HG03520 (cell line): ENCODE measurements at regions not wholly inside any gene's neighbourhood (a gene's known extent, or its start where the extent isn't known, plus 50 kb on each side); places are given as distances from the start of the nearest gene placed in this dataset.

Experiments
- ATAC-seq: cut with Tn5 transposase; IDR thresholded peaks from one replicate; pipeline ENCODE4 v1.9.1; 2021; ENCODE audit warnings: mild to moderate bottlenecking, moderate library complexity; ENCODE audit not compliant: unreplicated experiment

DNA sequence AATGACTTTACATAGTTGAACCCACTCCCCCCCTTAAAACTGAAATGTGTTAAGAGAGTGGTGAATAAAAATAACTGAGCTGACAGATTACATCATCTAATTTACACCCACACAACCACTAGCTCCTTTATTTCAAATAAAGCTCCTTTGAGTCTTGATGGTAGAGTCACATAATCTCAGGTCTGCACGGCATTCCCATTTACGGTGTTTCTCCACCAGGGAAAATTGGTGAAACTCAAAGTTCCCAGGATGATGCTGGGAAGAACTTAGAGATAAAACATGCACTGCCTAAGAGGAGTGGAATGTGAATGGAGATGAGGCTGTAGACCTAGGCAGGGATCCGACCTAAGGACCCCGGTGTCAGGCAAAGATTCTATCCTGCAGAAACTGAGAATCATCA is 727.8 kb upstream of the ADAMTS5 start:
- ATAC-seq = no peak

DNA sequence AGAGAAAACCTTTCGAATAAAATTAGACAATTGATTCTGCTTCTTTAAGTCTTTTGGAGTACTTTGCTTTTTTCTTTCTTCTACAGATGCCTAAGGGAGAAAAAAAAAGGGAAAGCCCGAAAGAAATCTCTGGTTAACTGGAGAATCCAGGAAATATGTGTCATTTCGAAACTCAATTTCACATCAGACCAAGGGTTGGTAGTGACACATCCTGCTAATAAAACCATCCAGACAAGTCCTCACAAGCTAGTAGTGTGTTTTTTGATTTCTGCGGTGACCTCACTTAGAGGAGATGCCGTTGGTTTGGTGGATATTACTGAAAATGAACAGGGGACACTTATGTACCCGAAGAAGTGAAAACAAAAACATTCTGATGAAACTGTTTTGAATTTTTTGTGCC is 726.5 kb upstream of the ADAMTS5 start:
- ATAC-seq = no peak

DNA sequence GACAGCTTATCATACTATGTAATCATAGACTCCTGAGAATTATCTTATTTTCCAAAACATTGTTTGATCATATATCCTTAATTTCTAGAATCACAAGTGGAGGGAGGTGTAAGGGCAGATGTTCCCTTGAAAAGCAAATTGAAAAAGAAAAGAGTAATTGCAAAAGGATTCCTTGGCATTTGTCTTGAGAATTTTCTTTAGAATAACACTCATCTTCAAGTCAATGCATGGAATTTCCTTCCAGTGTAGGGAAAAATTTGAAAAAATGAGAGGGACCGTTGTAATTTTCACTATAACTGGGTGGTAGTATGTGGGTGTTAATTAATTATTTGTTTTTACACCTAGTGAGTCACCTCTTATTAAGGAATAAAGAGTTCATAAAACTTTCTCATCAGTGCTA is 724.6 kb upstream of the ADAMTS5 start:
- no peak for ATAC-seq

DNA sequence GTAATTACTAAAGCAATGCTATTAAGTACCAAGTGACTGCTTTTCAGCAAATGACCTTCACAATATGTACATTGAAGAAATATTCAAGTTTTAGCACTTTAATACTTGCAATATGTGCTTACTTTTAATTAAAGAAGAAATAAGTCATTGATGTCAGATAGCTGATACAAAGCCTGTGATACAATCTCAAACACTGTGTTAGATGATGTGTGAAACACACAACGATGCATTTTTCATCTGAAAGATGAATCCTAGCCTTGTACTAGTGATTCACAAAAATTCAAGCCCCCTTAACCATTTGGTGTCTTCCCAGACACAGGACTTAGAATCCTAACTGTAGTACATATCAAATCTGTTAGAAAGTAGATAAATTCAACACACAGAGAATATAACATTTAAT is 724.1 kb upstream of the ADAMTS5 start:
- ATAC-seq = no peak

DNA sequence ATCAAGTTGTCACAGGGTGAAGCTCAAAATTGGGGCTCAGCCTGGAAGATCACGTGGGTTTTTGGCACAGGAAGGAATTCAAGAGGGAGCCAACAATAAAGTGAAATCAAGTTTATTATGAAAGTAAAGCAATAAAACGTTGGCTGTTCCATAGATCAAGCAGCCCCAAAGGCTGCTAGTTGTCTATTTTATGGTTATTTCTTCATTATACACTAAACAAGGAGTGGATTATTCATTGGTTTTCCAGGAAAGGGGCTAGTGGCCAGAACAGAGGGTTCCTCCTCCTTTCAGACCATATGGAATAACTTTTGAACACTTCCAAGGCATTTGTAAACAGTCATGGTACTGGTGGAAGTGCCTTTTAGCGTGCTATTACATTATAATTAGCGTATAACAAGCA is 723.5 kb upstream of the ADAMTS5 start:
- no peak for ATAC-seq

DNA sequence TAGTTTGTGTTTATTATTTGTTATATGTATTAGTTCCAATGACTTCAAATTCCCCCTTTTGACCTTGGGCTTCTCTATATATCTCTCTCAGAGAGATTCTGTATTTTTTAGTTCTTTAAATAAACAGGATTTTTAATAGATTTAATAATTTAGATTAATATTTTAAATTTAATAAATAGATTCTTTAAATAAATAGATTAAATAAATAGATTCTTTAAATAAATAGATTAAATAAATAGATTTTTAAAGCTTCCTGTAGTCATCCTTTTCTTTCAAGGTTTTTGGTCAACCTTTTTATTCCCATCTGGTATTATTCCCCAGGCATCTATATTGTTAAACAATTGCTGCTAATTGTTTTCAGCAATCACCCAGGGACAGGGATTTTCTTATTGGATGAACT is 721.9 kb upstream of the ADAMTS5 start:
- ATAC-seq = no peak

DNA sequence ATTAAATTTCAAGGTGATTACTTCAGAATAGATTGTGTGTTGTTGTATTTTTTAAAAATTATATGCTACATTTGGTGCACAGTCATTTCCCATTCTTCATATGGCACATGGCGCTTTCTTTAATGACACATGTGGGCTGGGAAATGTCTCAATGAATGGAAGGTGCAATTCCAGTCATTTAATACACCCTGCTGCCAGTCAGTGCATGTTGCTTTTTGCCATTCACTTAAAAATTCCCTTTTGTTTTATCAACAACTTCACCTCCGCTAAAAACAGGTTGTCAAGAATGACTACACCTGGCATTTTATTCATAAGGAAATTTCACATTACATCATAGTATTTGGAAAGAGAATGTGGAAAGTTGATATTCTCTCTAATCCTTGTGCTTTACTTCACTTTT is 716.4 kb upstream of the ADAMTS5 start:
- ATAC-seq = no peak

DNA sequence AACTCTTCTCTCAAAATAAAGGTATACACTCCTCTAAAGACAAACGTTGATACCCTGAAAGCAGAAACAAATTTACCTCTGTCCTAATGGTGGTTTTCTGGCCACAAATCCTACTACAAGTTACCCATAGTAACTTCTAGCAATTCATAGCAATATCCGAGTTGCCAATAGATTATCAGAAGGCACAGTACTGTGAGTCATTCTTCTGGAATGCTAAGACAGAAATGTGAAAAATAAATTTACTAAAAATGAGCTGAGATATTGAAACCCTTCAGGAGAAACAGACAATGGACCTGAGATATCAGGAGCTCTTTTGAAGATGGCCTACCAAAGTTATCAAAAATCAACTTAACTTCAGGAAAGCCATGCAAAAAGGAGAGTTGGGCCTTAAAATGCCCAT is 715.0 kb upstream of the ADAMTS5 start:
- ATAC-seq = no peak

DNA sequence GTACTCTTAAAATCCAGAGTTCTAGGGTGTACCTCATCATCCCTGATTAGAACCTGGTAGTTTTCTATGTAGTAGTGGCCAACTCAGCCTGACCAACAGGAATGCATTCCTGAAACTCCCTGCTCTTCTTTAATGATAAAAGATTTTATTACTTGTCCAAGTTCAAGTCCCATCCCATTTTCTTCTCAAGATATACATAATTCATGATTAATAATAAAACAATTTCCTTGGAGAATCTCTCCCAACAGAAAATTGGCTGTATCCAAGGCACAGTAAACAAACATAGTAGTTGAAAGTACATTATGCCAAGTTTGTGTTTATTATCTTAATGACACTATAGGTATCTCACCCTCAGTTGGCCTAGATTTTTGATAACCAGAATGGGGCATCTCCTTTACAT is 714.1 kb upstream of the ADAMTS5 start:
- no peak for ATAC-seq

DNA sequence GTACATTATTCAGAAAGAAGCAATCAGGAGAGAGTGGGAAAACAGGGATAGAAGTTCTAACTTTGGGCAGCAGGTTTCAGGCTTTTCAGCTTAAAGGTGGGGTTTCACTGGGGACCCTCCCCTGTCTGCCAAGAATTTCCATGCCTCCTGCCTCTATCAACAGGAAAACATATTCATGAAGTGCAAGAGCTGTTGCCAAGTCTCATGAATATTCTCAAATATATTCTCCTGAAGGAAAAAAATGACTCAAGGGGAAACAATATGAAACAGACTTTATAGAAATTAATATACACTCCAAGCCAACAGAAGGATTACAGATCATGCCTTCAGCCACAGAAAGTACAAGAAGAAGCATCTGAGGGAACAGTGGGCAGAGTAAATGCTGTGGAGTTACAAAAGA is 713.3 kb upstream of the ADAMTS5 start:
- ATAC-seq = no peak

DNA sequence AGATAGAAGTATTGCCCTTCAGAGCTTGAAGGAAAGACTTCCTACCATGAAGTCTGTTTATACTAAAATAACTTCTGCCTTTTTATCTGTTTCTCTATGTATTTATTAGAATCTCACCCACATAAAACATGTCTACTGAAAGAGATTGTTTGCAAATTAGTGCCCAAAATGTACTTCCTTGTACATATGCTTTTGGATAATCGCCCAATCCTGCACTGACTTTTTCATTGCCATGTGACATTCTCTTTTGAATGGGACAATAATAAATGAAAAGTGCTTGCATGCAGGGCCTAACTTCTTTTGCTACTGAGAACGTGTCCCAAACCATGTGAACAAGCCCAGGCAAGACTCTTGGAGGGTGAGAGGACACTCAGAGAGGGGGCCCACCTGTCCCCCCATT is 711.6 kb upstream of the ADAMTS5 start:
- ATAC-seq = no peak

DNA sequence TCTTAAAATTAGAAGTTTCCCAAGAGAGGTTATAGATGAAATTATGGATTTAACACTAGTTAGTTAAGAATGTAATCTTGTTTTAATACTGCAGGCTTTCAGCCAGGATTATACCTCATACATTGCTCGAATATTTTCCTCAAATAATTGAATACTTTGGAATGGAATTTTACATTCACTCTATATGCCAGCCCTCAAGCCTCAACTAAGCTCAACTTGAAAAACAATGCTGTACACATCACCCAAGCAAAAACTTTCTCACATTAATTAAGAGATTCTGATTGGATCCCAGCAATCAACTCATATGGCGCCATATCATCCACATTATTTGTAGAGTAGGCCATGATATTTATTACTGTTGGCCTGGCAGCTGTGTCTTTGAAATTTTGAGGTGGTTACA is 710.7 kb upstream of the ADAMTS5 start:
- no peak for ATAC-seq

DNA sequence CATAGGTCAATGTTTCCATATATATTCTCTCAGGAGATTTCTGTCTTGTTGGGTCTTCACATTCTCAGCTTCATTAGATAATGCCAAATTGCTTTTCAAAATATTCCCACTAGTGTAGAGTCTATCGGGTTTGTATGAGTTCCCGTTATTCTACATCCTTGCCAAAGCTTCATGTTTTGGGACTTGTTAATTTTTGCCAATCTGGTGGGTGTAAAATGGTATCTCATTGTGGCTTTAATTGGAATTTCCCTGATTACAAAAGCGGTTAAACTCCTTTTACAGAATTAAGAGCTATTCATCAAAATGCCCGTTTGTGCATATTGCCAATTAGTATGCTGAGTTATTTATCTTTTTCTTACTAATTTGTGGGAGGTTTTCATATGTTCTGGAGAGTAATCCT is 708.4 kb upstream of the ADAMTS5 start:
- no peak for ATAC-seq

DNA sequence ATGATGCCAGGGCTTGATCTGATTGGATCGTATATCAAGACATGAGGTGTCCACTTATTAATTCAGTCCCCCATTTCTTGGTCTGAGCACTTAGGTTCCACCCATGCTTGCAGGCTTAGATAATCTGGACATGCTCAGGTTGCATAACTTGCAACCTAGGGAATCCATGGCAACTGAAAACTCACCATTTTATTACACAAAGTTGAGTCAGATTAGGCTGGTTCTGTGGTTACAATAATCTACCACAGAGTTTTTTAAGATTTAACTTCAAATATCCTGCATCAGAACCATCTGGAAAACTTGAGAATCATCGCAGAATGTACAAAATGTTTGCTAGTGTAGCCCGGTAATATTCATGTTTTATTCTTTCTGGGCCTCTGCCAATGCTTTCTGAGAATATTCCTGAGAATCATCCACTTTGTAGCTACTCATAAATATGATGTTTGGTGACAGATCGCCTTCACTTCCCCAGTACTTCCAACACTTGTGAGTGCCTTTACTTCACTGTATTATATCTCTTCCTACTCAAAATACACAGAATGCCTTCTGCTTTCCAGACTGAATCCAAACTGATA is 707.2 kb upstream of the ADAMTS5 start:
- no peak for ATAC-seq

DNA sequence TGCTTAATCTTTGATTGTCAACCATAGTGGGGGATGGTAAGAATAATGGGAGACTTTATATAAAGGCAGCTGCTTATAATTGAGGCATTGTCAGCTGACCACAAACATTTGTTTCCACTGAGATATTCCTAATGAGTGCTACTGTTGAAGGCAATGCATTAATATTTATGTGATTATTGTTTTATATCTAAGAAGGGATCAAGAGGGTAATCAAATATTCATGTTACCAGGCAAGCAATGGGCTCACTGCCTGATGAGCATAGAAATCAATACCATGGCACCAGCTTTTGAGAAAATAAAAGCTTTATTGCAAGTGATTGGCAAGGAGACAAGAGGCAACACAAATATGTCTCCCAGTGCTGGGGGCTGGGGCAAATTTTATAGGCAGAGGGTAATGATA is 706.7 kb upstream of the ADAMTS5 start:
- ATAC-seq = no peak

DNA sequence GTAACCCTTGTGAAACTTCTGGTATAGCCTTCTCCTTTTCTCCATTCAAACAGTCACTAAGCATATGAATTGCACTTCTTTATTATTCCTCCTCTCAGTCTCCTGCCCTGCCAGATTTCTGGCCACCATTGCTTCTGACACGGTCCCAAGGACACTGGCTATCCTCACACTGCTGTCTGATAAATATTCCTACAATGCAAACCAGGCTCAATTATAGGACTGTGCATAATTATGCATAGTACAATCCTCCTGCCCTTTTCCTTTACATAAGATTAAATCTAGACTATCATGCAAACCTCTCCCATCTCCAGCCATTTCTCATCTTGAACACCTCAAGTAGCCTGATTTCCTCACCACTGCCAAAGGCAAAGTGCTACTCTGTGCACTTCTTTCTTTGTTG is 704.3 kb upstream of the ADAMTS5 start:
- no peak for ATAC-seq

DNA sequence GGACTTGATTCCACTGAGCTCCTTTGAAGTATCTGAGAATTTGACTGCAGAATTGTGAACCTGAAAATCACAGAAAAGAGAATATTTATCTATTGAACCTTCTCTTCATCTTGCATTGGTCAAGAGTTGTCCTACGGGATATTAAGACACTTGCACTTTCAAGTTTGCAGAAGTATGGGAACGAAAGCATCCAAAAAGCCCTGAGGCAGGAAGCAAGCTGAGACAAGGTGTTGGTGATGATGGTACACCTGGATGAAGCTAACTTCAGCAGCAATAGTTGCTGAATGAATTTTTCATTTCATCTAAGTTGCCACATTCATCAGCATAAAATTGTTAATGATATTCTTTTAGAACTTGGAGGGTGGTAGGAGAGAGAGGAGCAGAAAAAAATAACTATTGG is 686.6 kb upstream of the ADAMTS5 start:
- ATAC-seq = no peak

DNA sequence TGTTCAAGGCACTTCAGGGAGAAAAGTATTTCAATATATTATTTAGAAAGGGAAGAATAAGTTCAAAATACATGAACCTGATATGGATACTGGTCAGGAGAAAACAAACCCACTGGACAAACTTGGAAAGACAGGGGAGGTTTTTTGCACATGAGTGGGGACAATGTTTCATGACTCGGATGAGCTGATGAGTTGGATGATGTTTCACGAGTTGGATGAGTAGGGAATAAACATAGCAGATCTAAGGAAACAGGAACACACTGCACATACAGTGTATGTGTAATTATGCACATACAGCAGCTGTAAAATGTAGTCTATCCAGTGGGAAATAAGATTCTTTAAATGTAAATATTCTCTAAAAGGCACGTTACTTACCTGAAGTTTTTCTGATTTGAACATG is 682.9 kb upstream of the ADAMTS5 start:
- no peak for ATAC-seq

DNA sequence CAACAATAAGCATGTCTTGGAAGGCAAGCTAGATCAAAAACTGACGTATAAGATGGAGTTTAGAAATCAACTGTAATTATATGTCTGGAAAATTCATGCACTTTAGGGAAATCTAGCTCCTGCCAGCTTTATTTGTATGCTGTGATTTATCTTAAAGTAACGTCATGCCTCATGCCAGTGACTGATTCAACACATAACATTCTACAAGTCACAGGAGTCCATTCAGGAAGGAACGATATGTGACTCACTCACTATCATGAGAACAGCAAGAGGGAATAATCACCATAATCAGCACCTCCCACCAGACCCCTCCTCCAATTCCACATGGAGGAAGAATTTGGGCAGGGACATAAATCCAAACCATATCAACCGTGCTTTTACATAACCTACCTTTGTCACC is 682.4 kb upstream of the ADAMTS5 start:
- no peak for ATAC-seq

DNA sequence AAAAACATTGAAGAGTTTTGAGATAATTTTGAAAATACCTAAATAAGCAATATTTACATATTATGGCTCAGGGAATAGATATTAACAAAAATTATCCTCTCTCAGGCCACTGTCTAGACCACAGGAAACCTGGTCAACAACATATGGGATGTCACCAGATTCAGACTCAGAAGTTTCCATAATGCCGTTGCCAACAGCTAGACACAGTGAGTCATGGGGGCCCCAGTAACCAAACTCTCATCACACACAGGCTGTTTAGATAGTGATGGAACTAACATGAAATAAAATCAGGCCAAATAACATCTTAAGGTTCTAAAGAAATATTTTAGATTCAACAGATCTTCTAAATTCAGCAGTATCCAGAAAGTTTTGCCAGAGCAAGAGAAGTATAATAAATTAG is 681.7 kb upstream of the ADAMTS5 start:
- ATAC-seq = no peak

DNA sequence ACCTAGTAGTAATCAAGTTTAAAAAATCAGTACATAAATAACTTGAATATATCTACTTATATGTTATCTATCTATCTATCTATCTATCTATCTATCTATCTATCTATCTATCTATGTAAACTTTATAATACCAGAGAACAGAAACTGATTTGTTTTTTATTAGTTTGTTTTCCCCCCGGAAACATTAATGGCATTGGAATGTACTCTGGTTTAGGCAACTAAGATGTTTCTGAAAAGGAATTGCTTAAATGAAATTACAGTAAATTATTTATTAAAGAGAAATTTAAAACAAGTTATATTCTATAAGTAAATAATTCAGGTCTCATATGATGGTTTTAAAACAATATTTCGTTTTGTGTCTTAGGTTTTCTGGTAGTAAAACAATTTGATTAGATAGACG is 681.0 kb upstream of the ADAMTS5 start:
- no peak for ATAC-seq

DNA sequence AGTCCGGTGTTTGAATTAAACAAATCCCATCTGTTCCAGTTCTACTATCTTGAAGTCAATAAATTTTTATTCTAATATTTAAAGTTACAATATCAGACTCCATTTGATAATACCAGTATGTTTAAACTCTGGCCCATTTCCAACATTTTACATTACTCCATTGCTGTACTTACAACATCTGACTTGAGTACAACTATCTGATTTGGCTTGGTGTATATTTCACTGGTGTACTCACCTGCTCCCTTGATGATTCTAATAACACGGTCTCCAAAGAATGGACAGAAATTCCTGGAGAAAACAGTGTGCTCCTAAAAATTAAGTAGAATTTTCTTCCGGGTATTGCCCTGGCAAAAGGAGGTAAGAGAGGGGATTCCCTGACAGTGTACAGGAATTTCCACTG is 680.5 kb upstream of the ADAMTS5 start:
- ATAC-seq = no peak

DNA sequence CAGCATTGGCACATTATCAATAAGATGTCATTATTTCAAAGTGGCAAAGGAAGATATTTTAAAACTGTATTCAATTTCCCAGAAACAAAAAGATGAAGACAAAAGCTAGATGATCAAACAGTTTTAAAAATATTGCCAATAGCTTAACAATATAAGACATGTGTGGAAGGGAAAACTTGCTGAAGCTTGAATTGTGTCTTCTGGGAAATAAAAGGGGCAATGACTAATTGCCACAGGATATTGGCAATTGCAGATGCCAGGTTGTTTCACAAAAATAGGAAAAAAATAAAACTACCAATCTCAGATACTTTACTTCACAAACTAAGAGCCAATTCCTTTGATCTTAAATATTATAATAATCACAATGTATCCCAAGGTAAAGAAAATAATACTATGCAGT is 679.8 kb upstream of the ADAMTS5 start:
- no peak for ATAC-seq

DNA sequence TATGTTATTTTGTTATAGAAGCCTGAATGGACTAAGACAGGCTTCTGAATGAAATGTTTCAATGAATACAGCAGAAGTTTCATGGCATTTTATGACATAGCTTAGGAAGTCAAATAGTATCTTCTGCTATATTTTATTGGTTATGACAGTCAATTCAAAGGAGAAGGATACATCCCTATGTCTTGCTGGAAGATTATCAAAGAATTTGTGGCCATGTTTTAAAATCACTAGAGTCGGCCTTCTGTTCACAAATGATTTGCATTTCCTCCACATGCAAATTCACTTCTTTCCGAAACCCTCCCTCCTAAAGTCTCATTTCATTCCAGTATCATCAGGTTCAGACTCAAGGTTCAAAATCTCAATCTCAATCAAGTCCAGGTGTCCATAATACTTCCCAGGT is 679.2 kb upstream of the ADAMTS5 start:
- ATAC-seq = no peak
